Astrocyte of the spinal cord (primary cell): ENCODE measurements at regions not wholly inside any gene's neighbourhood (a gene's known extent, or its start where the extent isn't known, plus 50 kb on each side); places are given as distances from the start of the nearest gene placed in this dataset.

Experiments
- DNase-seq: peaks from one replicate; pipeline ENCODE4 v3.0.0; 2011; ENCODE audit warnings: low read depth, low spot score
- H3K4me3 ChIP-seq: 2 replicates; pipeline ENCODE4 v1.5.1; 2011; ENCODE audit warnings: low read depth, mild to moderate bottlenecking, low read length, moderate library complexity
- CTCF ChIP-seq: IDR thresholded peaks from 2 replicates; pipeline ENCODE4 v1.5.1; 2012; ENCODE audit warnings: low read depth, mild to moderate bottlenecking, low read length, inconsistent platforms
- in situ Hi-C: cut with HindIII; loops from 2 replicates; pipeline ENCODE4 v1.10.0; 2017; ENCODE audit warnings: low sequenced_read_pairs

GRCh38 chr6:134678436-134678889 lies 271.4 kb downstream of the ALDH8A1 start:
- TF ChIP-seq CTCF = no peak
- H3K4me3 ChIP-seq = no peak overlapping the region
- in situ Hi-C loops = no loop called here
- DNase-seq = peak; percentile 92

- H3K4me3 ChIP-seq = no peak overlapping the region
- peak; percentile 95 for DNase-seq
- in situ Hi-C loops = no loop called here
Measured at GRCh38 chr6:134676307-134677281, 273.3 kb downstream of the ALDH8A1 start.

GRCh38 chr6:134675110-134676054 lies 274.5 kb downstream of the ALDH8A1 start:
- no peak for TF ChIP-seq CTCF
- DNase-seq = no peak
- in situ Hi-C loops = no loop called here

More at GRCh38 chr6:134676307-134677281, 273.3 kb downstream of the ALDH8A1 start:
- TF ChIP-seq CTCF = peak; percentile 16

GRCh38 chr6:134674562-134674961 lies 275.3 kb downstream of the ALDH8A1 start:
- DNase-seq = no peak
- no peak for TF ChIP-seq CTCF
- in situ Hi-C loops = no loop called here
- H3K4me3 ChIP-seq = no peak overlapping the region

More at GRCh38 chr6:134675110-134676054, 274.5 kb downstream of the ALDH8A1 start:
- H3K4me3 ChIP-seq = no peak overlapping the region

GRCh38 chr6:134669485-134669884 lies 280.4 kb downstream of the ALDH8A1 start:
- TF ChIP-seq CTCF = no peak
- H3K4me3 ChIP-seq = no peak overlapping the region
- DNase-seq = no peak
- in situ Hi-C loops = no loop called here

GRCh38 chr6:134667111-134667510 lies 282.8 kb downstream of the ALDH8A1 start:
- DNase-seq = no peak
- H3K4me3 ChIP-seq = no peak overlapping the region
- in situ Hi-C loops = no loop called here
- no peak for TF ChIP-seq CTCF
